ENCODE measurements at regions not wholly inside any gene's neighbourhood (a gene's known extent, or its start where the extent isn't known, plus 50 kb on each side); places are given as distances from the start of the nearest gene placed in this dataset.

DNA sequence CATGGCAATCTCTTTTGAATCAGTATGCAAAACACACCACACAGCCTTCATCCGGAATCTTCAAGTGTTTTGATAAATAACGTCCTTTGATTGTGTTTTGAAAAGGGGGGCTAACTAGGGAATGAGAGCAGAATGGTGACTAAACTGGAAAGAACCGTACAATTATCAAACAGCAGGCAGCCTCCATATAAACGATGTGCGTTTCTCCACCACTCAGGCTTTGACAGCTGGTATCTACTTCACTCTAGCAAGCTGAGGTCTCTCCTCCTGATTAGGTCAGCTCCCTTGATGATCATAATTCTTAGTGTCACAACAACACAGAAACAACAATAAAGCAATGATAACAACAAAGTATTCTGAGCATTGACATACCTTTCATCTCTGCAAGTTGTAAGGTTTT is 465.9 kb downstream of the TUSC1 start:
- no peaks in the 10 kb centered on the region for H3K36me3 ChIP-seq (replicated peaks; ENCODE audit: low read depth, low read length)
- no peaks in the 10 kb centered on the region for H3K4me1 ChIP-seq (ENCODE audit: low read length)
- no peaks in the 10 kb centered on the region for H3K9me3 ChIP-seq (ENCODE audit: insufficient read depth, low read length)
- no peak overlapping the region for H3K4me2 ChIP-seq (ENCODE audit: low read length)
- no peaks in the 10 kb centered on the region for H3K79me2 ChIP-seq (ENCODE audit: low read length)
- no peak overlapping the region for H3K27ac ChIP-seq (ENCODE audit: low read length)
- H3K4me3 ChIP-seq (ENCODE audit: low read length) = no peak overlapping the region
- no peaks in the 10 kb centered on the region for H4K20me1 ChIP-seq (ENCODE audit: insufficient read depth, low read length)
- no peak overlapping the region for H2AFZ ChIP-seq (ENCODE audit: low read depth, low read length)
- TF ChIP-seq, protein P1, sequence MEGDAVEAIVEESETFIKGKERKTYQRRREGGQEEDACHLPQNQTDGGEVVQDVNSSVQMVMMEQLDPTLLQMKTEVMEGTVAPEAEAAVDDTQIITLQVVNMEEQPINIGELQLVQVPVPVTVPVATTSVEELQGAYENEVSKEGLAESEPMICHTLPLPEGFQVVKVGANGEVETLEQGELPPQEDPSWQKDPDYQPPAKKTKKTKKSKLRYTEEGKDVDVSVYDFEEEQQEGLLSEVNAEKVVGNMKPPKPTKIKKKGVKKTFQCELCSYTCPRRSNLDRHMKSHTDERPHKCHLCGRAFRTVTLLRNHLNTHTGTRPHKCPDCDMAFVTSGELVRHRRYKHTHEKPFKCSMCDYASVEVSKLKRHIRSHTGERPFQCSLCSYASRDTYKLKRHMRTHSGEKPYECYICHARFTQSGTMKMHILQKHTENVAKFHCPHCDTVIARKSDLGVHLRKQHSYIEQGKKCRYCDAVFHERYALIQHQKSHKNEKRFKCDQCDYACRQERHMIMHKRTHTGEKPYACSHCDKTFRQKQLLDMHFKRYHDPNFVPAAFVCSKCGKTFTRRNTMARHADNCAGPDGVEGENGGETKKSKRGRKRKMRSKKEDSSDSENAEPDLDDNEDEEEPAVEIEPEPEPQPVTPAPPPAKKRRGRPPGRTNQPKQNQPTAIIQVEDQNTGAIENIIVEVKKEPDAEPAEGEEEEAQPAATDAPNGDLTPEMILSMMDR (IDR thresholded peaks at IDR 0.05; ENCODE audit: low read depth, low read length) = no peak
- no peak for TF ChIP-seq EZH2phosphoT487 (IDR thresholded peaks at IDR 0.05; ENCODE audit: low read depth)
- no peak overlapping the region for H3K9ac ChIP-seq (ENCODE audit: low read length)
- no peaks in the 10 kb centered on the region for H3K27me3 ChIP-seq (ENCODE audit: low read depth, low read length)

DNA sequence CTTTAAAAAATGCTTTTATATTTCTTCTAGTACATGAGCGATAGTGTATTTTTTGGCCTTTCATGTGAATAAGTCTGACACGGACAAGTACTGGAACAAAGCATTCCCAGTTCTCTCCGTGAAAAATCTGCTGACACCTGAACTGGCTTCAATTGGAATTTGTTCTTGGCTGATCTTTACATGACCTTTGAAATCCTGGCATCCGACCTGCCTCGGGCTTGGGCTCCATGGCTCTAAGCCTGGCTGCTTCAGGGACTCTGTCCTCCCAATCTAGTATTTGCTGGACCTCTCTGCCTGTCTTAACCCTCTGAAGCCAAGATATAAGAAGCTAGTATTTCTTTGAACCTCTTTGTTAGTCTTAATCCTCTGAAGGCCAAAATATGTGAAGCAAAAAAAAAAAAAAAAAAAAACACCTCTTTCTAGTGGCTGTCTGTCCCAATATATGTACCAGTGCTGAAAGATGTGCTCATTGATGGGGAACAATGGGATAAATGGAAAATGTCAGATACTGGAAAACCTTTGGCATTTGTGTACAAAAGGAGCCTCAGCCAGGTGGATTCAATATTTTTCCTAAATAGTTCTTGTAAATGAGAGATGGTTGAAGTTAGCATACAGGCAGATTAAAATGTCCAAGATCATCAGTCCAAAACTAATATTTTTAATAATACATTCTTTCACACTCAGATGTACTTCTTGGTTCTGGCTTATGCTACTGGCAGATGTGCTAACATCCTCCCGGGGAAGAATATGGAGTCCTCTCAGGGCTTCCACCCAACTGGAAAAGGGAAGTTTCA is 470.6 kb downstream of the TUSC1 start:
- Histone ChIP-seq H2AFZ (ENCODE audit: low read depth, low read length) (no peak overlapping the region), H3K9me3 (ENCODE audit: insufficient read depth, low read length) (no peaks in the 10 kb centered on the region), H3K9ac (ENCODE audit: low read length) (no peak overlapping the region), H3K27ac (ENCODE audit: low read length) (no peak overlapping the region), H3K4me2 (ENCODE audit: low read length) (no peak overlapping the region), H3K4me1 (ENCODE audit: low read length) (no peaks in the 10 kb centered on the region), H3K79me2 (ENCODE audit: low read length) (no peaks in the 10 kb centered on the region), H3K27me3 (ENCODE audit: low read depth, low read length) (no peaks in the 10 kb centered on the region), H4K20me1 (ENCODE audit: insufficient read depth, low read length) (no peaks in the 10 kb centered on the region), H3K4me3 (ENCODE audit: low read length) (no peak overlapping the region), H3K36me3 (replicated peaks; ENCODE audit: low read depth, low read length) (no peaks in the 10 kb centered on the region)
- TF ChIP-seq EZH2phosphoT487 (IDR thresholded peaks at IDR 0.05; ENCODE audit: low read depth) = no peak
- TF ChIP-seq, protein P1 (IDR thresholded peaks at IDR 0.05; ENCODE audit: low read depth, low read length) = no peak

DNA sequence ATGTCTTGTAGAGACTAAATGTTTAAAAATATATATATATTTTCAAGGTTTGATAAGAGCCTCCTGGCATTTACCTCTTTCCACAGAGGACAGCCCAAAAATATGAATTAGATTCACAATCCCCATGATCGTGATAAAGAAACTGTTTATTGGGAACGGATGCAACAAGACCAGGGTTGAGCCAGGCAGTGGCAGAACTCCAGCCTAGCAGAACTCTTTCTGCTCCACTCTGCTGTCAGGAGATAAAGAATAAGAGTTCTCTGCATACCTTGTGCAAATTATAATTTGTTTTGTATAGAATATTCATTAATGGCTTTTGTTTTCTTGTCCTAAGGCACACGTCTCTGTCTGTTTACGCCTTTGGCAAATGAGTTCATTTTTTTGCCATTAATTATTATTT is 472.2 kb downstream of the TUSC1 start:
- Histone ChIP-seq H3K79me2 (ENCODE audit: low read length) (no peaks in the 10 kb centered on the region), H3K4me2 (ENCODE audit: low read length) (no peak overlapping the region), H2AFZ (ENCODE audit: low read depth, low read length) (no peak overlapping the region), H3K4me1 (ENCODE audit: low read length) (no peaks in the 10 kb centered on the region), H3K27me3 (ENCODE audit: low read depth, low read length) (no peaks in the 10 kb centered on the region), H3K27ac (ENCODE audit: low read length) (no peak overlapping the region), H3K4me3 (ENCODE audit: low read length) (no peak overlapping the region), H3K36me3 (replicated peaks; ENCODE audit: low read depth, low read length) (no peaks in the 10 kb centered on the region), H3K9ac (ENCODE audit: low read length) (no peak overlapping the region), H4K20me1 (ENCODE audit: insufficient read depth, low read length) (no peaks in the 10 kb centered on the region), H3K9me3 (ENCODE audit: insufficient read depth, low read length) (no peaks in the 10 kb centered on the region)
- TF ChIP-seq, protein P1 (IDR thresholded peaks at IDR 0.05; ENCODE audit: low read depth, low read length) = no peak
- TF ChIP-seq EZH2phosphoT487 (IDR thresholded peaks at IDR 0.05; ENCODE audit: low read depth) = no peak

DNA sequence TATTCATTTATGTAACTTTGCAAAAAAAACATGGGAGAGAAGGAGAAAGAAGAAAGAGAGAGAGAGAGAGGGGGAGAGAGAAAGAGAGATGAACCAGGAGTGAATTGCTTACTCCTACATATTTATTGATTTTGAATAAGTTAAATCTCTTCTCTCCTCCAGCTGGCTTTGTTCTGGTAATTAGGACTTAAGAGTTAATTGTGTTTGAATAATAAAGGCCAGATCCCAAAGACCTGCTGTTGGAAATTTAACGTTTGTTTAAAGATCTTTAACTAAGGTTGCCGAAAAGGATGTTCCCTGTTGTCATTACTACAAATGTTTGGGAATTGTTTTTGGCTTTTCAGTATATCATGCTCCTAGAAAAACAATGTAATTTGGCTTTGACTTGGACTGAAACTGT is 473.0 kb downstream of the TUSC1 start:
- no peak overlapping the region for H3K4me2 ChIP-seq (ENCODE audit: low read length)
- no peak overlapping the region for H3K27ac ChIP-seq (ENCODE audit: low read length)
- H3K4me3 ChIP-seq (ENCODE audit: low read length) = no peak overlapping the region
- no peak overlapping the region for H3K9ac ChIP-seq (ENCODE audit: low read length)
- H4K20me1 ChIP-seq (ENCODE audit: insufficient read depth, low read length) = no peaks in the 10 kb centered on the region
- no peaks in the 10 kb centered on the region for H3K9me3 ChIP-seq (ENCODE audit: insufficient read depth, low read length)
- no peak overlapping the region for H2AFZ ChIP-seq (ENCODE audit: low read depth, low read length)
- no peaks in the 10 kb centered on the region for H3K36me3 ChIP-seq (replicated peaks; ENCODE audit: low read depth, low read length)
- TF ChIP-seq, protein P1 (IDR thresholded peaks at IDR 0.05; ENCODE audit: low read depth, low read length) = no peak
- no peaks in the 10 kb centered on the region for H3K4me1 ChIP-seq (ENCODE audit: low read length)
- no peaks in the 10 kb centered on the region for H3K79me2 ChIP-seq (ENCODE audit: low read length)
- no peaks in the 10 kb centered on the region for H3K27me3 ChIP-seq (ENCODE audit: low read depth, low read length)

All from OCI-LY3 (cell line).